Neural cell (in vitro differentiated cells): ENCODE measurements at regions not wholly inside any gene's neighbourhood (a gene's known extent, or its start where the extent isn't known, plus 50 kb on each side); places are given as distances from the start of the nearest gene placed in this dataset.

Experiments used
- H2AFZ ChIP-seq: fragments of 200-600, 300-800 bp; sonication (generic), shearing (Covaris generic); 2 replicates; pipeline ENCODE4 v1.6.0; 2014; ENCODE audit warnings: low read depth, mild to moderate bottlenecking, antibody characterized with exemption, low read length, moderate library complexity
- H3F3A ChIP-seq: fragments of 200-600 bp; shearing (Covaris generic); 2 replicates; pipeline ENCODE4 v1.6.1; 2016; ENCODE audit warnings: mild to moderate bottlenecking, moderate library complexity, mixed read lengths, antibody characterized with exemption, low read length; ENCODE audit not compliant: insufficient read depth, poor library complexity, severe bottlenecking
- H3K27ac ChIP-seq: fragments of 200-600, 300-800 bp; sonication (generic), shearing (Covaris generic); 2 replicates; pipeline ENCODE4 v1.5.1; 2014; ENCODE audit warnings: mild to moderate bottlenecking, low read length, moderate library complexity
- H3K27me3 ChIP-seq: fragments of 300-800, 200-600 bp; sonication (generic), shearing (Covaris generic); 2 replicates; pipeline ENCODE4 v1.6.0; 2014; ENCODE audit warnings: mild to moderate bottlenecking, low read depth, low read length, moderate library complexity; ENCODE audit not compliant: insufficient read depth
- H3K36me3 ChIP-seq: fragments of 300-800, 200-600 bp; sonication (generic), shearing (Covaris generic); 2 replicates; pipeline ENCODE4 v1.5.1; 2014; ENCODE audit warnings: mild to moderate bottlenecking, antibody characterized with exemption, low read length, moderate library complexity; ENCODE audit not compliant: insufficient read depth
- H3K4me2 ChIP-seq: fragments of 300-800, 200-600 bp; sonication (generic), shearing (Covaris generic); 2 replicates; pipeline ENCODE4 v1.6.0; 2014; ENCODE audit warnings: mild to moderate bottlenecking, low read length
- H3K4me3 ChIP-seq: fragments of 300-800, 200-600 bp; sonication (generic), shearing (Covaris generic); 2 replicates; pipeline ENCODE4 v1.5.1; 2014; ENCODE audit warnings: mild to moderate bottlenecking, low read length, moderate library complexity
- H3K79me2 ChIP-seq: fragments of 200-600 bp; shearing (Covaris generic); replicated peaks from 2 replicates; pipeline ENCODE4 v1.6.0; 2014; ENCODE audit warnings: mild to moderate bottlenecking, low read length, moderate library complexity; ENCODE audit not compliant: insufficient read depth
- H3K9ac ChIP-seq: fragments of 300-800, 200-600 bp; sonication (generic), shearing (Covaris generic); 2 replicates; pipeline ENCODE4 v1.6.1; 2016; ENCODE audit warnings: mild to moderate bottlenecking, low read length, mixed read lengths
- H3K9me2 ChIP-seq: fragments of 200-600 bp; shearing (Covaris generic); 2 replicates; pipeline ENCODE4 v1.6.1; 2016; ENCODE audit warnings: mild to moderate bottlenecking, low read length, mixed read lengths; ENCODE audit not compliant: insufficient read depth
- H3K9me3 ChIP-seq: fragments of 200-600, 300-800 bp; sonication (generic), shearing (Covaris generic); 2 replicates; pipeline ENCODE4 v1.6.1; 2016; ENCODE audit warnings: mild to moderate bottlenecking, mixed run types, low read length, moderate library complexity, mixed read lengths
- H4K20me1 ChIP-seq: fragments of 200-600 bp; shearing (Covaris generic); 2 replicates; pipeline ENCODE4 v1.6.1; 2016; ENCODE audit warnings: mild to moderate bottlenecking, mixed run types; ENCODE audit not compliant: insufficient read depth
- CTCF ChIP-seq: fragments of 450-650 bp; IDR thresholded peaks from 2 replicates; pipeline ENCODE4 v1.5.1; 2014; ENCODE audit warnings: antibody characterized with exemption, mild to moderate bottlenecking, moderate library complexity; ENCODE audit not compliant: poor library complexity, severe bottlenecking
- EP300 ChIP-seq: fragments of 450-650 bp; conservative IDR thresholded peaks from 2 replicates; pipeline ENCODE4 v1.6.1; 2014; ENCODE audit warnings: antibody characterized with exemption, mild to moderate bottlenecking, moderate library complexity; ENCODE audit not compliant: poor library complexity, severe bottlenecking
- EZH2 ChIP-seq: fragments of 200-600, 300-800 bp; shearing (Covaris generic), sonication (generic); IDR thresholded peaks from 2 replicates; pipeline ENCODE4 v1.6.1; 2014; ENCODE audit warnings: antibody characterized with exemption, low read length, borderline replicate concordance, mild to moderate bottlenecking; ENCODE audit not compliant: insufficient read depth, poor library complexity, severe bottlenecking
- MXI1 ChIP-seq: fragments of 450-650 bp; conservative IDR thresholded peaks from 2 replicates; pipeline ENCODE4 v1.6.1; 2014; ENCODE audit warnings: antibody characterized with exemption, mild to moderate bottlenecking; ENCODE audit not compliant: poor library complexity, severe bottlenecking
- POLR2AphosphoS5 ChIP-seq: IDR thresholded peaks from 2 replicates; pipeline ENCODE4 v1.6.1; 2012
- RAD21 ChIP-seq: fragments of 450-650 bp; conservative IDR thresholded peaks from 2 replicates; pipeline ENCODE4 v1.6.1; 2014; ENCODE audit warnings: antibody characterized with exemption, mild to moderate bottlenecking, moderate library complexity
- REST ChIP-seq: IDR thresholded peaks from 2 replicates; pipeline ENCODE4 v1.6.1; 2012; ENCODE audit warnings: borderline replicate concordance
- SMC3 ChIP-seq: fragments of 450-650 bp; conservative IDR thresholded peaks from 2 replicates; pipeline ENCODE4 v1.6.1; 2014; ENCODE audit warnings: antibody characterized with exemption, mild to moderate bottlenecking, moderate library complexity; ENCODE audit not compliant: poor library complexity
- TAF1 ChIP-seq: IDR thresholded peaks from 2 replicates; pipeline ENCODE4 v1.6.1; 2012; ENCODE audit warnings: low read depth

GRCh38 chr2:198991431-198991830 is 466.3 kb downstream of the SATB2 start:
- no peaks in the 10 kb centered on the region for H3K27me3 ChIP-seq
- no peaks in the 10 kb centered on the region for H3F3A ChIP-seq
- H3K9me2 ChIP-seq = no peaks in the 10 kb centered on the region
- no peaks in the 10 kb centered on the region for H4K20me1 ChIP-seq
- no peaks in the 10 kb centered on the region for H3K79me2 ChIP-seq
- no peak overlapping the region for H3K4me2 ChIP-seq
- no peak overlapping the region for H3K4me3 ChIP-seq
- H3K36me3 ChIP-seq = no peaks in the 10 kb centered on the region
- H3K9ac ChIP-seq = no peak overlapping the region
- H2AFZ ChIP-seq = no peak overlapping the region
- TF ChIP-seq SMC3 (no peak), EZH2 (no peak), EP300 (no peak)
- no peak overlapping the region for H3K27ac ChIP-seq
- H3K9me3 ChIP-seq = no peaks in the 10 kb centered on the region

GRCh38 chr2:198975779-198976178 is 482.0 kb downstream of the SATB2 start:
- no peak overlapping the region for H2AFZ ChIP-seq
- no peak overlapping the region for H3K27ac ChIP-seq
- no peaks in the 10 kb centered on the region for H3F3A ChIP-seq
- H3K27me3 ChIP-seq = no peaks in the 10 kb centered on the region
- no peak overlapping the region for H3K4me2 ChIP-seq
- no peaks in the 10 kb centered on the region for H3K36me3 ChIP-seq
- TF ChIP-seq RAD21 = no peak
- TF ChIP-seq MXI1 = no peak
- TF ChIP-seq TAF1 = no peak
- TF ChIP-seq REST = no peak
- TF ChIP-seq EP300 = no peak
- no peak for TF ChIP-seq EZH2
- TF ChIP-seq SMC3 = no peak
- no peak for TF ChIP-seq POLR2AphosphoS5
- no peak for TF ChIP-seq CTCF
- no peaks in the 10 kb centered on the region for H3K79me2 ChIP-seq
- H4K20me1 ChIP-seq = no peaks in the 10 kb centered on the region
- no peaks in the 10 kb centered on the region for H3K9me2 ChIP-seq
- no peaks in the 10 kb centered on the region for H3K9me3 ChIP-seq
- no peak overlapping the region for H3K4me3 ChIP-seq
- H3K9ac ChIP-seq = no peak overlapping the region

GRCh38 chr2:198973785-198974184 is 484.0 kb downstream of the SATB2 start:
- no peak overlapping the region for H3K27ac ChIP-seq
- TF ChIP-seq POLR2AphosphoS5 (no peak), MXI1 (no peak), EZH2 (no peak)
- H3K79me2 ChIP-seq = no peaks in the 10 kb centered on the region
- no peaks in the 10 kb centered on the region for H4K20me1 ChIP-seq
- no peak overlapping the region for H3K4me2 ChIP-seq
- no peaks in the 10 kb centered on the region for H3F3A ChIP-seq
- H3K4me3 ChIP-seq = no peak overlapping the region
- H3K9me2 ChIP-seq = no peaks in the 10 kb centered on the region
- no peaks in the 10 kb centered on the region for H3K27me3 ChIP-seq
- H3K36me3 ChIP-seq = no peaks in the 10 kb centered on the region
- H3K9ac ChIP-seq = no peak overlapping the region
- H2AFZ ChIP-seq = no peak overlapping the region
- H3K9me3 ChIP-seq = no peaks in the 10 kb centered on the region
